GM19035 (cell line): ENCODE measurements at regions not wholly inside any gene's neighbourhood (a gene's known extent, or its start where the extent isn't known, plus 50 kb on each side); places are given as distances from the start of the nearest gene placed in this dataset.
"Not testable (repeated sequence)": the region's sequence is repeated elsewhere in the genome, so short reads cannot be mapped to it uniquely, and the experiment has no call there.

Source experiments
- ATAC-seq: cut with Tn5 transposase; IDR thresholded peaks from one replicate; pipeline ENCODE4 v1.9.1; 2021; ENCODE audit not compliant: unreplicated experiment

- no peak for ATAC-seq
Measured at GRCh38 chr19:32067685-32068084, 277.7 kb upstream of the ZNF507 start.

DNA sequence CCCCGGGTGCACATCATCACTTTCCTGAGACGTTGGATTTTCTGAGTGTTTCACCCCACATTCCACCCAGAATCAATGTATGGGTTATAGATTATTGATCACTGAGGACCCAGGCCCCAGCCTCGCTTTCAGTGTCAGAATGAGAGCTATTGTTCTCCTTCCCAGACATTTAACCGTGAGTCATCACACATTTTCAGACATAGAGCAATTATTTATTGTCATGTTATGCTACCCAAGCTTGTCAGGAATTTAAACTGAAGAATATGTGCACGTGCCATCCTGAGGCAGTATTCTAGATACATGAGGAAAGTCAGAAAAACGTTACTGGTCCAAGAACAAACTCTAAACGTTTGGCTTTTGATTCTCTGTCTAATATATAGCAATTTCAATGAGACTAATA, 276.6 kb upstream of the ZNF507 start:
- no peak for ATAC-seq

DNA sequence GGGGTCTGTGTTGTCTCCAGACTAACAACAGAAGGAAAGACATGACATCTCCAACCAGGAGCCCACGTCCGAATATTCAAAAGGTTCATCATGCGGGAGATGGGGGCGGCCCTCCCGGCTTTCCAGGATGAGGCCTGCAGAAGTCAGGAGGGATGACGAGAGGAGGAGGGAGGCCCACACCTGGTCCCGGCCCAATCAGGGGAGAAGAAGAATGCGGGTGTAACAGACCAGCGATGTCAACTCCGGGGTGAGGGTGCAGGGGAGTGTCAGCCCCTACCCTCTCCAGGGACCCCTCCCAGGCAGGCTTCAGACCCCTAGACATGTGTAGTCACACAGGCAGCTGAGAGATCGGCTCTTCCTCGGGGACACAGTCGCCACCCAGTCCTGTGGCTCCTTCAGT, 275.3 kb upstream of the ZNF507 start:
- ATAC-seq: no peak

DNA sequence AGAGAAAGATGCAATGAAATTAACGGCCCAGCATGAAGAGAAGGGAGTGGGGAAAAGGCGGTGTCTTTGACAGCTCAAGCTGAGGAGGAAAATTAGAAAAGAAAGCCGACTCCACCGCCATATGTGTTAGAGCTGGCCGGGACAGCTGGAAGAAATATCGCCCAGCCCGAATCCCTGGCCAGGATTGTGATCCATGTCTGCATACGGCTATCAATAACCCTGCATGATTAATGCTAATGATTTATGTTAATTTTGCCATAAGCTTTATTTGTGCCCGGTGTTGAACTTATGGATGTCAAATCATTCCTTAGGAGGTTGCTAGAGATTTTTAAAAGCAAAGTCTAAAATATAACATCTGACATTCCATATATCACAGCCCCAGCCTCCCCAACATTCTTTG, 263.4 kb upstream of the ZNF507 start:
- no peak for ATAC-seq

- not testable (repeated sequence) for ATAC-seq
Measured at GRCh38 chr19:32084756-32085363, 260.6 kb upstream of the ZNF507 start.

DNA sequence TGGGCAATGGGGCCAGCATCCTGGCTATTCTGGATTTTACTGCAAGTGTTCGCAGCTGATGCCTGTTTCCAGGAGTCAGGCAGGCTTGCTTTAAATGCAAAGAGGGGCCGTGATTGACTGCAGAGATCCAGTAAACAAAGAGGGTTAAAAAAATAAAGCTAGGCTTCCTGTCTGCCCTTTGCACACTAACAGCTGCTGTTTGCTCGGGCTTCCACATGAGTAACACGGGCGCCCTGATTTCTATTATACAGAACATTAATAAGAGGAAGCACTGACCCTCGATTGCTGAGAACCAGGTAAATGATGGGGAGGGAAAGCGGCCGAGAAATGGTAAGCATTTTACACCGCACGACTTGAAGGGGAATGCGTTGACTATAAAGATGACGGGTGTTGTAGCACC, 254.2 kb upstream of the ZNF507 start:
- ATAC-seq: no peak

GRCh38 chr19:32097011-32097410, 248.4 kb upstream of the ZNF507 start:
- ATAC-seq: no peak

- no peak for ATAC-seq
Measured at GRCh38 chr19:32097620-32098019, 247.8 kb upstream of the ZNF507 start.

DNA sequence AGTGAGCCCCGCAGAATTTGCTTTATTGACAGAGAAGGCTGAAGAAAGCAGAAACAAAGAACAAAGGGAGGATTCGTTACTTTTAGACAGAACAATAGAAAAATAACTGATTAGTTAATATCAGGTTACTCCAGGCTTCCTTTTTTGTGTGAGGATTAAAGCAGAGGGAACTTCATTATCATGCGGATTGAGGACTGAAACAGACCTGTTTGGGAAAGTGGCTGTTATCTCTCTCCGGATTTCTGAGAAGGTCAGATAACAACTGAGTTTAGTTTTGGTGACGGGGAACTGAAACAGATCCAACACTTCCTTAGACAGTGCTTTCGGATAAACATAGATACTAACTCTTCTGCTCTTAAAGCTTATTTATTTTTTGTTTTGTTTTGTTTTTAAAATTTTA, 246.4 kb upstream of the ZNF507 start:
- ATAC-seq: no peak

GRCh38 chr19:32101206-32101605, 244.2 kb upstream of the ZNF507 start:
- no peak for ATAC-seq

- no peak for ATAC-seq
Measured at GRCh38 chr19:32103541-32103940, 241.9 kb upstream of the ZNF507 start.

DNA sequence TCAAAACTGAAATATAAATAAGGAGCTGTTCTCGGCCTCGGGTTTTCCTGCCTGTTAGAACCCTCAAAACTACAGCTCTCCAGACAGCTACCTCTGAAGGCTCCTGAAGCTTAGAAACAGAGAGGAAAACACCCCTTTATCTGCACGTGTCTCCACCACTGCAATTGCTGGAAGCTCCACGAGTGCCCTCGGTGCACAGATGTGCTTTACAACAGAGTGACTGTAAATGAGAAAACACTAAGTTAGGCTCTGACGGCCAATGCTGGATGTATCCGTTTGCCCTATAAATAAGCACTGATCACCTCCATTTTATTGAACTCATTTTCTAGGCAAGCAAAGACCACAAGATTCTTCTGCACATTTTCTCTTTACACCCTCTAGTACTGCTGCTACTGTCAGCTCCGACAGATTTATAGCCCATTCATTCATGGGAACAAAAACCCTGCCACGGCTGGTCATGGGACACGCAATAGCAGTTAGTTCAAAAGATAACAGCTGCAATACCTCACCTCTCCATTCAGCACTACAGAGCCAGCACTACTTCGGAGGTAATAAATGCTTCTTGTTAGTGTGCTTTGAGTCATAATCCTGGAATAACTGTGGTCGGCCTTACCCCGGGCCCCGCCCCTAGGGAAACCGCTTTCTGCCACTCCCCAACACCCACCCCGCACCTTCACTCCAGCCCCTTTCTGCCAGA, 241.1 kb upstream of the ZNF507 start:
- ATAC-seq: no peak

DNA sequence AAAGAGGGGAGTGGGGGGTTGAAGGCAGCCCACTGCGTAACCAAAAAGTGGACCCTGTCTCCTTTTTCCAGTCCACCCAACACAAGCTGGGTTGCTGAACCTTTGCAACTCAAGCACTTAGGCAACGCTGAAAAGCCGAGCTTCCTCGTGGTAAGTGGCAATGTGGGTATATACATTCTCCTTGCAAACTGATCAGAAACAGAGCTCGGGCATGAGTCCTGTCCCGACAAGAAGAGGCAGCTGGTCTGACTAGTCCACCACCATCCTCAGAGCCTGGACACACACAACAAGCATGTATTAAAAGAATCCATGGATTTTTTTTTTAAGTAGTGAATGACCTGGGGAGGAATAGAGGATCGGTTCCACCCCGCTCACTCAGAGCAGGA, 240.6 kb upstream of the ZNF507 start:
- ATAC-seq: no peak

GRCh38 chr19:32105527-32106310, 239.7 kb upstream of the ZNF507 start:
- ATAC-seq: no peak

DNA sequence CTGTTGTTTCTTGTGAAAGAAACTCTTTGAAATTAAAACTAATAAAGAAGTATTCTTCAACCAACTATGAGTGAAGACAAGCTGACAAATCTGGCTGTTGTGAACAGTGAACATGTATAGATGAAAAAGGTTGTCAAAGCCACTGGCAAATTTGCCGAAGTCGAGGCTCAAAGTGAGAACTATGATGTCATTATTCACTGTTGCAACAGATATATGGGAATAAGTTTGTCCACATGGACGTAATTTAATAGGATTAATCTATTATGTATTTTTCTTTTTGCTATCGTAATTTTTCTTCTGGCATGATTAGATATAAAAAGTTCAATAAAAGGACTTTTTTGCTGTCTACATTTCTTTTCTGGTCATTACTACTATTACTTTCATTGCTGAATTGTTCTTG, 223.2 kb upstream of the ZNF507 start:
- no peak for ATAC-seq

DNA sequence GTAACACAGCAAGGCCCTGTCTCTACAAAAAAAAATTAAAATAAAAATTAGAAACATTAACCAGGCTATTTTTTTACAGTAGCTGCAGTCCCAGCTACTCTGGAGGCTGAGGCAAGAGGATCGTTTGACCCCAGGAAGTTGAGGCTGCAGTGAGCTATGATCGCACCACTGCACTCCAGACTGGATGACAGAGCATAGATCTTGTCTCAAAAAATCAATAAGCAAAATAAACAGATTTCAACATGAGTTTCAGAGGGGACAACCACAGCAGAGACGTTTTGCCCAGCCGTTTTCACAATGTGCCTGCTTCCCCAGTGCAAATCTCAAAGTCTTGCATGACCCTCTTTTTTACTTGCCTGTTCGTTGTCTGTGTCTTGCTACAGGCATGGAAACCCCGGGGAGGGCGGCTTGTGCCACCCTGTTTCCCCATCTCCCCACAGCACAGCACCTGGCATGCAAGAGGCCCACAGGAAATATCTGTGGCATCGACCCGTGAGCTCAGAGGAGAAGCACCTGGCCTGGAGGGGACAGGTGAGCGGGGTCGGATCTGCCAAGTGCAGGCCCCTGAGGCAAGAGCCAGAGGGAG, 222.0 kb upstream of the ZNF507 start:
- ATAC-seq: no peak

- no peak for ATAC-seq
Measured at GRCh38 chr19:32124585-32124984, 220.8 kb upstream of the ZNF507 start.

DNA sequence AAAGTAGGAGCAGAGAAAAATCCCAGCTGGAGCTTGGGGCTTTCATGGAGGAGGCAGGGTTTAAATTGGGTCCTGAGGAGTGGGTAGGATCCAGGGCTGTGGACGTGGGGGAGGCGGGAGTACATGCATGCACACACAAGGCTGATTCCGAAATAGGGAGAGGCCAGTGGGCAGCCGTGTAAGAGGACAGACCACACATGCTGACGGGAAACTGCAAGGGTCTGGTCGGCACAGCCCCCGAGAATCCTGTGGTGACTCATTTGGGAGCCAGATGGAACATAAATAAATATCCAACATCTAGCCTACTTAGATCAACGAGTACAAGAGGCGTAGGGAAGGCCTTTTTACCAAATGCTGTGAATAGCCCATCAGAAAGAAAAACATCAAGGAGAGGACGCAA, 216.3 kb upstream of the ZNF507 start:
- no peak for ATAC-seq

DNA sequence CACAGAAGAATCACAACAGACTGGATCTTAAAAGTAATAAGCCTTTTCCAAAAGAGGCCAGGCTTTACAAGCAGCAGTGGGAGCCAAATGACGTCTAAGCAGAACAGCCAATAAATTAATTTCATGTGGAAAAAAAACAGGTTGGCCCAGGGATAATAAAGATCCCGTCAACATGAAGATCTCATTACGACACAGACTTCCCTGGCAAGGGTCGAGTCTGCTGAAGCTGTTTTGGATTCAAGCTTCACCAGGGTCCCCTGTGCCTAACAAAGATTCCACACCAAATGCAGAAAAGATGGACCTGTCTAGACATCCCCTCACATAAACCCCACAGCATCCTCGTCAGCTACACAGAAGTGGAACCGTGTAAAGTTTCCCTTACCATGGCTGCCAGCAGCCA, 215.1 kb upstream of the ZNF507 start:
- ATAC-seq: no peak

GRCh38 chr19:32131005-32131404, 214.4 kb upstream of the ZNF507 start:
- no peak for ATAC-seq

DNA sequence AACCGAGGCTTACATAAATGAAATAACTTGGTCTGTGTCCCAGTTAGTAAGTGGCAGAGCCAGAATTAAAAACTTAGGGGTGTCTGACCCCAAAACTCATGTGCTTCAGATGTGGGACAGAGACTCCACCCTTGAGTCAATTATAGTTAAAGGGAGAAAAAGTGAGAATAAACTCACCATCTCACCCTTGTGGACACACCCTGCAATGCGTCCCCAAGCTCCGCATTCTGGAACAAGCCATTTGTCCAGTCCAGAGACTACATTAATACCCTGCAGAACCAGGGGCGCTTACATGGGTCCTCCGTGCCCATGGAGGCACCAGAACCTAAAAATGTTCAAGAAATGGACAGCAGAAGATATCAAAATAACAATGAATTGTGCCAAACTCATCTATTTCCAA, 207.0 kb upstream of the ZNF507 start:
- no peak for ATAC-seq
